OCI-LY1 (cell line): ENCODE measurements at regions not wholly inside any gene's neighbourhood (a gene's known extent, or its start where the extent isn't known, plus 50 kb on each side); places are given as distances from the start of the nearest gene placed in this dataset.

ENCODE experiments used
- EZH2 ChIP-seq: fragments of 200-600 bp; sonication (generic), shearing (Covaris generic); IDR thresholded peaks from 2 replicates; pipeline ENCODE4 v1.8.0; 2017; ENCODE audit warnings: borderline replicate concordance, mixed run types, mild to moderate bottlenecking, antibody characterized with exemption, low read length, moderate library complexity, mixed read lengths
- TF ChIP-seq, protein P1 (sequence below): fragments of 200-600 bp; sonication (generic), shearing (Covaris generic); IDR thresholded peaks from 2 replicates; pipeline ENCODE4 v1.5.1; 2017; ENCODE audit warnings: mild to moderate bottlenecking, antibody characterized with exemption, low read length, moderate library complexity, mixed read lengths

- TF ChIP-seq, protein P1, sequence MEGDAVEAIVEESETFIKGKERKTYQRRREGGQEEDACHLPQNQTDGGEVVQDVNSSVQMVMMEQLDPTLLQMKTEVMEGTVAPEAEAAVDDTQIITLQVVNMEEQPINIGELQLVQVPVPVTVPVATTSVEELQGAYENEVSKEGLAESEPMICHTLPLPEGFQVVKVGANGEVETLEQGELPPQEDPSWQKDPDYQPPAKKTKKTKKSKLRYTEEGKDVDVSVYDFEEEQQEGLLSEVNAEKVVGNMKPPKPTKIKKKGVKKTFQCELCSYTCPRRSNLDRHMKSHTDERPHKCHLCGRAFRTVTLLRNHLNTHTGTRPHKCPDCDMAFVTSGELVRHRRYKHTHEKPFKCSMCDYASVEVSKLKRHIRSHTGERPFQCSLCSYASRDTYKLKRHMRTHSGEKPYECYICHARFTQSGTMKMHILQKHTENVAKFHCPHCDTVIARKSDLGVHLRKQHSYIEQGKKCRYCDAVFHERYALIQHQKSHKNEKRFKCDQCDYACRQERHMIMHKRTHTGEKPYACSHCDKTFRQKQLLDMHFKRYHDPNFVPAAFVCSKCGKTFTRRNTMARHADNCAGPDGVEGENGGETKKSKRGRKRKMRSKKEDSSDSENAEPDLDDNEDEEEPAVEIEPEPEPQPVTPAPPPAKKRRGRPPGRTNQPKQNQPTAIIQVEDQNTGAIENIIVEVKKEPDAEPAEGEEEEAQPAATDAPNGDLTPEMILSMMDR = no peak
- TF ChIP-seq EZH2 = no peak
Observed at GRCh38 chr3:5321666-5322340, 134.3 kb downstream of the EDEM1 start.
